ENCODE measurements at regions not wholly inside any gene's neighbourhood (a gene's known extent, or its start where the extent isn't known, plus 50 kb on each side); places are given as distances from the start of the nearest gene placed in this dataset.

DNA sequence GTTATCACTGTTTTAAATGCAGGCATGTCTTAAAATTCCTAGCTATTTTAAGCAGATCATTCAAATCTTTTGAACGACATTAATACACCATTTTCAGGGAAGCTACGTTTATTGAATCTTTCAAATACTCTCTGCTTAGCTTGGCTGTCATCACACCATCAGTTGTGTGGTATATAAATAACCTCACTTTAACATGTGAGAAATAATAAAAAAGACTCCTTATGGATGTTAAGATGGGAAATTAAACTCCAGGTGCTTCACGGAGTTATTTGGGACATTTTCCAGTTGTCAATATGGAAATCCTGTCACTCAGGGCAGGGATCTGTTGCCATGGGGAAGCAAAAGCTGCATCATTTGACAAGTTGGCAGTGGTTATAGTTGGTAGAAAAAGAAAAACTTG, 649.2 kb upstream of the CDH2 start:
- TF ChIP-seq, protein P1, sequence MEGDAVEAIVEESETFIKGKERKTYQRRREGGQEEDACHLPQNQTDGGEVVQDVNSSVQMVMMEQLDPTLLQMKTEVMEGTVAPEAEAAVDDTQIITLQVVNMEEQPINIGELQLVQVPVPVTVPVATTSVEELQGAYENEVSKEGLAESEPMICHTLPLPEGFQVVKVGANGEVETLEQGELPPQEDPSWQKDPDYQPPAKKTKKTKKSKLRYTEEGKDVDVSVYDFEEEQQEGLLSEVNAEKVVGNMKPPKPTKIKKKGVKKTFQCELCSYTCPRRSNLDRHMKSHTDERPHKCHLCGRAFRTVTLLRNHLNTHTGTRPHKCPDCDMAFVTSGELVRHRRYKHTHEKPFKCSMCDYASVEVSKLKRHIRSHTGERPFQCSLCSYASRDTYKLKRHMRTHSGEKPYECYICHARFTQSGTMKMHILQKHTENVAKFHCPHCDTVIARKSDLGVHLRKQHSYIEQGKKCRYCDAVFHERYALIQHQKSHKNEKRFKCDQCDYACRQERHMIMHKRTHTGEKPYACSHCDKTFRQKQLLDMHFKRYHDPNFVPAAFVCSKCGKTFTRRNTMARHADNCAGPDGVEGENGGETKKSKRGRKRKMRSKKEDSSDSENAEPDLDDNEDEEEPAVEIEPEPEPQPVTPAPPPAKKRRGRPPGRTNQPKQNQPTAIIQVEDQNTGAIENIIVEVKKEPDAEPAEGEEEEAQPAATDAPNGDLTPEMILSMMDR (IDR thresholded peaks at IDR 0.05) = no peak
- TF ChIP-seq POLR2A (IDR thresholded peaks at IDR 0.05) = no peak
